H1 (cell line): ENCODE measurements at regions not wholly inside any gene's neighbourhood (a gene's known extent, or its start where the extent isn't known, plus 50 kb on each side); places are given as distances from the start of the nearest gene placed in this dataset.
A peak's percentile ranks its signal among the peaks of the same experiment; 100 is the strongest.

Experiments used
- CTCF ChIA-PET: fragments of 300-600 bp; sonication (Branson Sonifier 250); formaldehyde crosslinking; loops from one replicate; lab custom pipeline; 2021; ENCODE audit not compliant: partially characterized antibody; lab: Charles Lee
- POLR2A ChIA-PET: fragments of 300-600 bp; sonication (Branson Sonifier 250); formaldehyde crosslinking; loops from one replicate; lab custom pipeline; 2021; ENCODE audit warnings: inconsistent platforms; ENCODE audit not compliant: partially characterized antibody; lab: Charles Lee
- DNase-seq, 2 experiments: peaks; one replicate each; pipeline versions ENCODE4 v3.0.0 to v3.0.0-alpha.2; 2010 to 2022; ENCODE audit warnings: low spot score in 2 of 2, low read depth in 1 of 2, mixed read lengths in 1 of 2
- FAIRE-seq: peaks from 2 replicates; lab custom pipeline; 2011; peaks lifted over from hg19 to GRCh38; lab: Jason Lieb, UNC
- H2AFZ ChIP-seq: 2 replicates; pipeline ENCODE4 v1.8.1; 2012; ENCODE audit warnings: low read length, inconsistent platforms
- H2AK5ac ChIP-seq: 2 replicates; pipeline ENCODE4 v1.6.1; 2013; ENCODE audit warnings: low read depth, low read length
- H2BK120ac ChIP-seq: replicated peaks from 2 replicates; pipeline ENCODE3; 2013; ENCODE audit warnings: low read depth, low read length, inconsistent platforms
- H2BK12ac ChIP-seq: 2 replicates; pipeline ENCODE4 v1.6.1; 2013; ENCODE audit warnings: low read depth, low read length
- H2BK15ac ChIP-seq: 2 replicates; pipeline ENCODE4 v1.6.1; 2013; ENCODE audit warnings: low read length
- H2BK20ac ChIP-seq: 2 replicates; pipeline ENCODE4 v1.6.1; 2013; ENCODE audit warnings: low read length
- H2BK5ac ChIP-seq: 2 replicates; pipeline ENCODE4 v1.6.1; 2013; ENCODE audit warnings: low read depth, low read length
- H3K14ac ChIP-seq: 2 replicates; pipeline ENCODE4 v1.6.1; 2013; ENCODE audit warnings: inconsistent platforms; ENCODE audit not compliant: insufficient read length
- H3K18ac ChIP-seq: 2 replicates; pipeline ENCODE4 v1.6.1; 2013; ENCODE audit warnings: low read length; ENCODE audit errors: extremely low read depth
- H3K23ac ChIP-seq: 2 replicates; pipeline ENCODE4 v1.6.1; 2013; ENCODE audit warnings: inconsistent platforms; ENCODE audit not compliant: insufficient read length
- H3K23me2 ChIP-seq: 2 replicates; pipeline ENCODE4 v1.6.1; 2013; ENCODE audit warnings: low read depth, low read length
- H3K27ac ChIP-seq: 2 replicates; pipeline ENCODE4 v1.6.1; 2011; ENCODE audit warnings: low read depth, low read length, inconsistent platforms
- H3K27me3 ChIP-seq, 4 experiments: replicated peaks in 1 of 4; 1 replicate in 1 of 4; 2 replicates in 3 of 4; pipeline versions ENCODE4 v1.6.1 to v1.8.1; 2011 to 2013; ENCODE audit warnings: low read length in 3 of 4, mild to moderate bottlenecking in 3 of 4, inconsistent platforms in 2 of 4, mixed read lengths in 2 of 4, moderate library complexity in 1 of 4; ENCODE audit not compliant: control insufficient read depth in 3 of 4, insufficient read depth in 3 of 4; ENCODE audit errors: extremely low read depth in 1 of 4
- H3K36me3 ChIP-seq, 4 experiments: 2 replicates each; pipeline versions ENCODE4 v1.6.1 to v1.8.1; 2011 to 2013; ENCODE audit warnings: mild to moderate bottlenecking in 4 of 4, low read length in 3 of 4, moderate library complexity in 2 of 4, control low read depth in 1 of 4, inconsistent platforms in 1 of 4; ENCODE audit not compliant: insufficient read depth in 4 of 4, control insufficient read depth in 2 of 4
- H3K4ac ChIP-seq: replicated peaks from 2 replicates; pipeline ENCODE3; 2013; ENCODE audit warnings: low read length, low read depth, mixed read lengths, inconsistent platforms; ENCODE audit not compliant: insufficient read length
- H3K4me1 ChIP-seq, 4 experiments: replicated peaks in 1 of 4; 1 replicate in 1 of 4; 2 replicates in 3 of 4; pipeline versions ENCODE4 v1.6.1 to v1.8.1; 2011 to 2013; ENCODE audit warnings: low read length in 3 of 4, inconsistent platforms in 2 of 4, mixed read lengths in 1 of 4; ENCODE audit not compliant: insufficient read depth in 4 of 4, control insufficient read depth in 3 of 4
- H3K4me2 ChIP-seq, 2 experiments: 2 replicates each; pipeline versions ENCODE4 v1.6.1 to v1.8.1; 2011 to 2013; ENCODE audit warnings: low read depth in 2 of 2, low read length in 2 of 2, control low read depth in 1 of 2, inconsistent platforms in 1 of 2, mild to moderate bottlenecking in 1 of 2; ENCODE audit not compliant: insufficient read depth in 1 of 2
- H3K4me3 ChIP-seq, 4 experiments: fragments of 200-600, 300-600 bp in 1 of 4; sonication (generic), shearing (Covaris generic), sonication (Bioruptor Twin) in 1 of 4; 2 replicates each; pipeline versions ENCODE4 v1.5.1 to v1.8.1; 2011 to 2016; ENCODE audit warnings: low read length in 4 of 4, low read depth in 3 of 4, control low read depth in 2 of 4, inconsistent platforms in 2 of 4, mild to moderate bottlenecking in 2 of 4, mixed read lengths in 1 of 4, moderate library complexity in 1 of 4; ENCODE audit not compliant: insufficient read depth in 2 of 4; ENCODE audit errors: extremely low read depth in 1 of 4
- H3K56ac ChIP-seq: replicated peaks from 2 replicates; pipeline ENCODE3; 2013; ENCODE audit warnings: low read depth, mild to moderate bottlenecking, mixed read lengths, low read length, inconsistent platforms; ENCODE audit not compliant: insufficient read length
- H3K79me1 ChIP-seq: 2 replicates; pipeline ENCODE4 v1.6.1; 2013; ENCODE audit warnings: low read depth, low read length, control low read depth
- H3K79me2 ChIP-seq, 2 experiments: 2 replicates each; pipeline versions ENCODE4 v1.6.1 to v1.8.1; 2012 to 2013; ENCODE audit warnings: low read length in 2 of 2, mild to moderate bottlenecking in 2 of 2, inconsistent platforms in 1 of 2; ENCODE audit not compliant: insufficient read depth in 2 of 2, control insufficient read depth in 1 of 2
- H3K9ac ChIP-seq, 4 experiments: replicated peaks in 1 of 4; 1 replicate in 1 of 4; 2 replicates in 3 of 4; pipeline versions ENCODE4 v1.6.1 to v1.8.1; 2011 to 2013; ENCODE audit warnings: low read depth in 3 of 4, low read length in 3 of 4, control low read depth in 2 of 4, mild to moderate bottlenecking in 2 of 4, moderate library complexity in 2 of 4, inconsistent platforms in 1 of 4; ENCODE audit errors: extremely low read depth in 1 of 4
- H3K9me3 ChIP-seq, 2 experiments: 2 replicates each; pipeline versions ENCODE4 v1.6.1 to v1.8.1; 2012 to 2013; ENCODE audit warnings: mild to moderate bottlenecking in 2 of 2, moderate library complexity in 2 of 2, control low read depth in 1 of 2, inconsistent platforms in 1 of 2, low read depth in 1 of 2, low read length in 1 of 2, mixed read lengths in 1 of 2; ENCODE audit not compliant: insufficient read depth in 2 of 2
- H4K20me1 ChIP-seq, 2 experiments: replicated peaks in 1 of 2; 2 replicates each; pipeline versions ENCODE3 to v1.8.1; 2011 to 2013; ENCODE audit warnings: inconsistent platforms in 2 of 2, low read length in 2 of 2, mild to moderate bottlenecking in 1 of 2; ENCODE audit not compliant: insufficient read depth in 2 of 2, control insufficient read depth in 1 of 2
- H4K5ac ChIP-seq: 2 replicates; pipeline ENCODE4 v1.6.1; 2013; ENCODE audit warnings: low read length, low read depth, mixed read lengths, inconsistent platforms; ENCODE audit not compliant: insufficient read length
- H4K8ac ChIP-seq: 2 replicates; pipeline ENCODE4 v1.8.0; 2013; ENCODE audit warnings: mild to moderate bottlenecking, moderate library complexity, low read length, inconsistent platforms; ENCODE audit not compliant: insufficient read depth; ENCODE audit errors: extremely low read depth
- H4K91ac ChIP-seq: replicated peaks from 2 replicates; pipeline ENCODE3; 2013; ENCODE audit warnings: low read length, mixed read lengths, inconsistent platforms; ENCODE audit not compliant: insufficient read length
- ATF2 ChIP-seq: IDR thresholded peaks from 2 replicates; pipeline ENCODE4 v1.6.1; 2012; ENCODE audit warnings: low read length, inconsistent platforms
- CBX5 ChIP-seq: fragments of 300-800, 300-1000 bp; sonication (generic); IDR thresholded peaks from 2 replicates; pipeline ENCODE4 v1.7.1; 2016; ENCODE audit warnings: antibody characterized with exemption, low read length, low read depth
- CBX8 ChIP-seq: fragments of 300-800, 300-1000 bp; sonication (generic); IDR thresholded peaks from 2 replicates; pipeline ENCODE4 v1.7.1; 2016; ENCODE audit warnings: low read depth, low read length, borderline replicate concordance
- CTCF ChIP-seq, 3 experiments: IDR thresholded peaks; 1 replicate in 2 of 3; 2 replicates in 1 of 3; pipeline versions ENCODE4 v1.5.1 to v1.6.1; 2011; ENCODE audit warnings: low read length in 3 of 3, mild to moderate bottlenecking in 3 of 3, inconsistent platforms in 2 of 3, low read depth in 1 of 3, moderate library complexity in 1 of 3; ENCODE audit not compliant: insufficient read depth in 1 of 3; ENCODE audit errors: control extremely low read depth in 1 of 3
- EP300 ChIP-seq, 2 experiments: IDR thresholded peaks; 1 replicate in 1 of 2; 2 replicates in 1 of 2; pipeline ENCODE4 v1.6.1; 2011 to 2012; ENCODE audit warnings: low read depth in 2 of 2, low read length in 2 of 2, mild to moderate bottlenecking in 2 of 2, borderline replicate concordance in 1 of 2, inconsistent platforms in 1 of 2, moderate library complexity in 1 of 2
- EZH2 ChIP-seq: fragments of 200-600 bp; sonication (generic); IDR thresholded peaks from 2 replicates; pipeline ENCODE4 v1.7.1; 2012; ENCODE audit warnings: low read depth, mild to moderate bottlenecking, moderate library complexity, low read length, inconsistent platforms; ENCODE audit not compliant: severe bottlenecking
- HDAC2 ChIP-seq, 2 experiments: fragments of 300-600 bp in 1 of 2; sonication (generic) in 1 of 2; IDR thresholded peaks; 2 replicates each; pipeline ENCODE4 v1.6.1; 2011 to 2012; ENCODE audit warnings: low read depth in 2 of 2, low read length in 2 of 2, mild to moderate bottlenecking in 2 of 2, moderate library complexity in 2 of 2, borderline replicate concordance in 1 of 2, inconsistent platforms in 1 of 2
- SP4 ChIP-seq: IDR thresholded peaks from 2 replicates; pipeline ENCODE4 v1.6.1; 2012; ENCODE audit warnings: low read length, inconsistent platforms
- TAF1 ChIP-seq: IDR thresholded peaks from 2 replicates; pipeline ENCODE4 v1.6.1; 2011; ENCODE audit warnings: mild to moderate bottlenecking, low read depth, low read length
- WGBS, 2 experiments: shearing (Covaris generic) in 1 of 2; methylation state at CpG; one replicate each; pipeline versions ENCODE4 v1.1.6 to v1.1.7; 2013 to 2015; ENCODE audit warnings: low lambda C conversion rate in 2 of 2, mixed read lengths in 2 of 2, inconsistent platforms in 1 of 2, low coverage in 1 of 2, missing lambda C conversion rate in 1 of 2; ENCODE audit not compliant: insufficient replicate concordance in 2 of 2, insufficient coverage in 1 of 2, insufficient read length in 1 of 2; ENCODE audit errors: extremely low coverage in 1 of 2, missing lambda C conversion rate in 1 of 2; 5-methylcytosine and 5-hydroxymethylcytosine counted together

- Histone ChIP-seq H3K79me2 (no peaks in the 10 kb centered on the region), H3K79me1 (no peaks in the 10 kb centered on the region), H2BK20ac (no peak overlapping the region), H3K36me3 (no peaks in the 10 kb centered on the region), H4K5ac (no peak overlapping the region), H3K9me3 (no peaks in the 10 kb centered on the region), H3K23ac (no peak overlapping the region), H3K9ac (no peak overlapping the region), H3K14ac (no peak overlapping the region), H3K27me3 (no peaks in the 10 kb centered on the region), H3K4me1 (no peaks in the 10 kb centered on the region), H3K4ac (no peak overlapping the region), H2AK5ac (no peak overlapping the region), H2BK5ac (no peak overlapping the region), H2BK15ac (no peak overlapping the region), H2BK12ac (no peak overlapping the region), H4K8ac (peak overlapping the region; percentile 51; the same call in 1 of the 2 replicates), H2AFZ (no peak overlapping the region), H4K20me1 (no peaks in the 10 kb centered on the region), H3K56ac (no peak overlapping the region), H3K4me3 (no peak overlapping the region), H2BK120ac (no peak overlapping the region), H3K23me2 (no peaks in the 10 kb centered on the region), H3K18ac (no peak overlapping the region), H3K27ac (no peak overlapping the region), H3K4me2 (no peak overlapping the region), H4K91ac (no peak overlapping the region)
- DNase-seq (no peak), FAIRE-seq (no peak)
- ChIA-PET POLR2A (no interaction called here), CTCF (interaction anchor here (0.8 to 1.7 kb wide), 2 partner anchors 26 to 33 kb away, joined by 4 read pairs; no protein-coding TSS in a partner anchor)
- WGBS, 2 experiments = 84% methylated on average over 2 of the region's 2 CpGs; no CpG with 5 or more reads in 1 of the 2 experiments
- TF ChIP-seq CBX5 (no peak), CTCF (IDR thresholded peaks at IDR 0.05; ENCODE audit: control extremely low read depth in 1 of 3, insufficient read depth in 1 of 3, low read depth in 1 of 3, low read length in 3 of 3) (no peak), HDAC2 (IDR thresholded peaks at IDR 0.05; ENCODE audit: borderline replicate concordance in 1 of 2, low read depth in 2 of 2, low read length in 2 of 2) (no peak), EZH2 (no peak), TAF1 (no peak), EP300 (IDR thresholded peaks at IDR 0.05; ENCODE audit: borderline replicate concordance in 1 of 2, low read depth in 2 of 2, low read length in 2 of 2) (no peak), CBX8 (no peak), SP4 (no peak), ATF2 (no peak)
These were observed 241.1 kb upstream of the ATP10B start for GRCh38 chr5:161093100-161093499.
